SK-N-SH (cell line): ENCODE measurements at regions not wholly inside any gene's neighbourhood (a gene's known extent, or its start where the extent isn't known, plus 50 kb on each side); places are given as distances from the start of the nearest gene placed in this dataset.

ENCODE experiments used
- CTCF ChIA-PET: fragments of 300-600, 350-600 bp; formaldehyde crosslinking; extraction: SDS; loops from one replicate; lab custom pipeline; 2021; lab: Yijun Ruan, JAX
- POLR2A ChIA-PET: fragments of 350-600 bp; sonication (Branson Sonifier 250); formaldehyde crosslinking; extraction: SDS; loops from one replicate; lab custom pipeline; 2020; ENCODE audit warnings: antibody characterized with exemption, inconsistent platforms; lab: Yijun Ruan, JAX
- DNase-seq: peaks from one replicate; pipeline ENCODE4 v3.0.0; 2012
- H2AFZ ChIP-seq: fragments of 200-600 bp; sonication (generic); 2 replicates; pipeline ENCODE4 v1.8.1; 2016; ENCODE audit warnings: antibody characterized with exemption, mild to moderate bottlenecking, low read depth
- H3F3A ChIP-seq: fragments of 200-600 bp; sonication (generic); replicated peaks from 2 replicates; pipeline ENCODE3; 2016; ENCODE audit warnings: antibody characterized with exemption, mild to moderate bottlenecking; ENCODE audit not compliant: insufficient read depth
- H3K27ac ChIP-seq, 2 experiments: fragments of 200-500 bp in 1 of 2; fragments of 200-600 bp in 1 of 2; sonication (Bioruptor generic) in 1 of 2; sonication (generic), shearing (Covaris generic) in 1 of 2; 2 replicates each; pipeline versions ENCODE4 v1.5.1 to v1.6.1; 2014 to 2016; ENCODE audit warnings: low read depth in 2 of 2, inconsistent platforms in 1 of 2, low read length in 1 of 2, mild to moderate bottlenecking in 1 of 2, mixed read lengths in 1 of 2
- H3K27me3 ChIP-seq: fragments of 200-600 bp; sonication (generic), shearing (Covaris generic); 2 replicates; pipeline ENCODE4 v1.6.1; 2016; ENCODE audit warnings: mixed run types; ENCODE audit not compliant: insufficient read depth
- H3K36me3 ChIP-seq, 2 experiments: fragments of 200-500 bp in 1 of 2; fragments of 200-600 bp in 1 of 2; sonication (Bioruptor generic) in 1 of 2; sonication (generic) in 1 of 2; replicated peaks in 1 of 2; 2 replicates each; pipeline versions ENCODE3 to v1.5.1; 2014 to 2016; ENCODE audit warnings: low read length in 1 of 2, mild to moderate bottlenecking in 1 of 2; ENCODE audit not compliant: insufficient read depth in 2 of 2, control insufficient read depth in 1 of 2
- H3K4me1 ChIP-seq, 2 experiments: fragments of 200-500 bp in 1 of 2; fragments of 200-600 bp in 1 of 2; sonication (Bioruptor generic) in 1 of 2; sonication (generic), shearing (Covaris generic) in 1 of 2; 2 replicates each; pipeline versions ENCODE4 v1.5.1 to v1.6.1; 2014 to 2016; ENCODE audit warnings: low read depth in 1 of 2, low read length in 1 of 2, mixed run types in 1 of 2; ENCODE audit not compliant: insufficient read depth in 2 of 2, control insufficient read depth in 1 of 2
- H3K4me2 ChIP-seq: fragments of 200-600 bp; sonication (generic), shearing (Covaris generic); 2 replicates; pipeline ENCODE4 v1.6.1; 2017; ENCODE audit warnings: mixed run types
- H3K4me3 ChIP-seq, 2 experiments: fragments of 200-500 bp in 1 of 2; fragments of 200-600 bp in 1 of 2; sonication (Bioruptor generic) in 1 of 2; sonication (generic), shearing (Covaris generic) in 1 of 2; 2 replicates each; pipeline versions ENCODE4 v1.5.1 to v1.8.1; 2014 to 2016; ENCODE audit warnings: low read depth in 2 of 2, inconsistent platforms in 1 of 2, low read length in 1 of 2, mild to moderate bottlenecking in 1 of 2, mixed read lengths in 1 of 2, moderate library complexity in 1 of 2
- H3K79me2 ChIP-seq: fragments of 200-600 bp; sonication (generic); 2 replicates; pipeline ENCODE4 v1.8.1; 2017; ENCODE audit warnings: mild to moderate bottlenecking; ENCODE audit not compliant: insufficient read depth
- H3K9ac ChIP-seq: fragments of 200-600 bp; sonication (generic); 2 replicates; pipeline ENCODE4 v1.6.1; 2017; ENCODE audit warnings: mixed run types
- H3K9me2 ChIP-seq: fragments of 200-600 bp; sonication (generic); 2 replicates; pipeline ENCODE4 v1.6.1; 2017; ENCODE audit warnings: mixed run types
- H3K9me3 ChIP-seq: fragments of 200-600 bp; sonication (generic); 2 replicates; pipeline ENCODE4 v1.6.1; 2017; ENCODE audit warnings: mixed run types, mild to moderate bottlenecking, moderate library complexity
- H4K20me1 ChIP-seq: fragments of 200-600 bp; sonication (generic); 2 replicates; pipeline ENCODE4 v1.6.1; 2017; ENCODE audit warnings: mild to moderate bottlenecking, mixed run types; ENCODE audit not compliant: insufficient read depth
- CHD2 ChIP-seq: fragments of 150-350 bp; IDR thresholded peaks from 2 replicates; pipeline ENCODE4 v1.6.1; 2018; ENCODE audit warnings: low read length; ENCODE audit not compliant: partially characterized antibody
- ELF1 ChIP-seq: IDR thresholded peaks from 2 replicates; pipeline ENCODE4 v1.4.0; 2012
- EP300 ChIP-seq, 2 experiments: IDR thresholded peaks; 2 replicates each; pipeline versions ENCODE4 v1.4.0 to v1.6.1; 2012; ENCODE audit warnings: borderline replicate concordance in 1 of 2, low read depth in 1 of 2, low read length in 1 of 2
- FOSL2 ChIP-seq: IDR thresholded peaks from 2 replicates; pipeline ENCODE4 v1.4.0; 2012; ENCODE audit warnings: low read depth, mild to moderate bottlenecking, moderate library complexity, borderline replicate concordance
- FOXJ3 ChIP-seq: sonication (generic); formaldehyde crosslinking; IDR thresholded peaks from 2 replicates; pipeline ENCODE4 v1.5.1; 2020; ENCODE audit warnings: mild to moderate bottlenecking, missing genetic modification reagents
- FOXM1 ChIP-seq: IDR thresholded peaks from 2 replicates; pipeline ENCODE4 v1.4.0; 2012; ENCODE audit warnings: low read depth, mild to moderate bottlenecking
- GABPA ChIP-seq: IDR thresholded peaks from 2 replicates; pipeline ENCODE4 v1.4.0; 2012; ENCODE audit warnings: low read depth, mild to moderate bottlenecking
- GATA2 ChIP-seq: sonication (generic); formaldehyde crosslinking; IDR thresholded peaks from 2 replicates; pipeline ENCODE4 v1.5.0; 2020; ENCODE audit warnings: mild to moderate bottlenecking, missing genetic modification reagents
- JUND ChIP-seq: IDR thresholded peaks from 2 replicates; pipeline ENCODE4 v1.4.0; 2012
- MEF2A ChIP-seq: IDR thresholded peaks from 2 replicates; pipeline ENCODE4 v1.4.0; 2012; ENCODE audit warnings: low read depth, borderline replicate concordance
- NFIC ChIP-seq: IDR thresholded peaks from 2 replicates; pipeline ENCODE4 v1.4.0; 2012; ENCODE audit warnings: borderline replicate concordance
- POLR2AphosphoS5 ChIP-seq: IDR thresholded peaks from 2 replicates; pipeline ENCODE4 v1.6.1; 2012; ENCODE audit warnings: low read depth, low read length
- RAD21 ChIP-seq: IDR thresholded peaks from 2 replicates; pipeline ENCODE4 v1.6.1; 2012; ENCODE audit warnings: mild to moderate bottlenecking, low read length
- RCOR1 ChIP-seq: fragments of 150-350 bp; IDR thresholded peaks from 2 replicates; pipeline ENCODE4 v1.6.1; 2017; ENCODE audit warnings: antibody characterized with exemption, low read length
- SIN3A ChIP-seq: IDR thresholded peaks from 2 replicates; pipeline ENCODE4 v1.6.1; 2012; ENCODE audit warnings: low read depth, mild to moderate bottlenecking, low read length, moderate library complexity, borderline replicate concordance
- SMC3 ChIP-seq: IDR thresholded peaks from 2 replicates; pipeline ENCODE4 v1.6.1; 2012; ENCODE audit warnings: low read depth, low read length, improper control_type of control experiment
- TAF1 ChIP-seq: IDR thresholded peaks from 2 replicates; pipeline ENCODE4 v1.6.1; 2012; ENCODE audit warnings: low read depth, mild to moderate bottlenecking, low read length, moderate library complexity, borderline replicate concordance
- TCF12 ChIP-seq: IDR thresholded peaks from 2 replicates; pipeline ENCODE4 v1.4.0; 2012
- TEAD4 ChIP-seq: IDR thresholded peaks from 2 replicates; pipeline ENCODE4 v1.4.0; 2012; ENCODE audit warnings: mild to moderate bottlenecking, borderline replicate concordance; ENCODE audit not compliant: insufficient read depth
- YY1 ChIP-seq: IDR thresholded peaks from 2 replicates; pipeline ENCODE4 v1.4.0; 2012; ENCODE audit warnings: low read depth, mild to moderate bottlenecking
- TF ChIP-seq, protein P1 (sequence below): fragments of 150-350 bp; IDR thresholded peaks from 2 replicates; pipeline ENCODE4 v1.6.1; 2016; ENCODE audit warnings: mild to moderate bottlenecking, low read depth, low read length
- TF ChIP-seq, protein P2 (sequence below): IDR thresholded peaks from 2 replicates; pipeline ENCODE4 v1.6.1; 2012; ENCODE audit warnings: mild to moderate bottlenecking, low read depth, low read length, moderate library complexity
- TF ChIP-seq, protein P3 (sequence below): fragments of 150-350 bp; IDR thresholded peaks from 2 replicates; pipeline ENCODE4 v1.6.1; 2017; ENCODE audit warnings: antibody characterized with exemption, low read length, low read depth, borderline replicate concordance
- TF ChIP-seq, protein P4 (sequence below): IDR thresholded peaks from 2 replicates; pipeline ENCODE4 v1.4.0; 2012; ENCODE audit warnings: low read depth, borderline replicate concordance
- TF ChIP-seq, protein P5 (sequence below): IDR thresholded peaks from 2 replicates; pipeline ENCODE4; 2012
- TF ChIP-seq, protein P6 (sequence below): IDR thresholded peaks from 2 replicates; pipeline ENCODE4 v1.4.0; 2012; ENCODE audit warnings: low read depth

DNA sequence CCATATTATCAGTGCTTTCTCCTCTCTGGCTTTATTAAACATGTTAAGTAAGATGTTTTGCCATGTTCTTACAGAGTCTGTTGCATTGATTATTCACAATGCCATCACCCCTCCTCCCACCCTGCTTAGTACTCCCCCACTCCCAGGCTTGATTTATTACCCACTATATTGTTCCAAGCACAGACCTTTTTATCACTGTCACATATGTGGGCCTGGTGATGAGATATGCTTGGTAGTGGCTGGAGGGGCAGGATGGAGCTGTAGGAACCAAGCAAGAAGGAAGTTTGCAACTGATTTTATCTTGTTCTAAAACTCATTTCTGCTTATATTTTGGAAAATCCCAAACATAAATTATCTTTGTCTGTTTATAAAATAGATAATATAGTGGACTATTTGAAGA lies 748.2 kb upstream of the CELF4 start:
- Histone ChIP-seq H3K9me2 (no peaks in the 10 kb centered on the region), H3K4me1 (peaks cover 0 to 10% of the 10 kb centered on the region in 2 experiments; a peak in 2 of 4 replicates), H4K20me1 (no peaks in the 10 kb centered on the region), H3K27me3 (no peaks in the 10 kb centered on the region), H3F3A (no peaks in the 10 kb centered on the region), H2AFZ (no peak overlapping the region), H3K9ac (no peak overlapping the region), H3K79me2 (no peaks in the 10 kb centered on the region), H3K27ac (no peak overlapping the region; a peak in 1 of 4 replicates), H3K9me3 (peaks cover 9% of the 10 kb centered on the region; the same call in 1 of the 2 replicates), H3K4me3 (no peak overlapping the region), H3K4me2 (no peak overlapping the region), H3K36me3 (no peaks in the 10 kb centered on the region)
- CTCF ChIA-PET, result no interaction called here
- DNase-seq, result peak; percentile 57
- TF ChIP-seq CHD2 (peak; percentile 72), POLR2AphosphoS5 (0 out of 2 replicates have a peak, but pooled peaks have one; percentile 28), ELF1 (no peak), TCF12 (peak; percentile 37), SIN3A (no peak), TEAD4 (no peak), FOSL2 (no peak), RAD21 (no peak), YY1 (no peak), RCOR1 (peak; percentile 92), TAF1 (no peak), MEF2A (no peak), FOXM1 (no peak), JUND (no peak), GATA2 (peak; percentile 91), NFIC (no peak), SMC3 (no peak), EP300 (IDR thresholded peaks at IDR 0.05; ENCODE audit: borderline replicate concordance in 1 of 2, low read depth in 1 of 2, low read length in 1 of 2) (peak in 1 of 2 experiments; percentile 90; a peak in 2 of 4 replicates), GABPA (no peak), FOXJ3 (CRISPR knock-in tag) (peak; percentile 77)
- TF ChIP-seq, protein P1, sequence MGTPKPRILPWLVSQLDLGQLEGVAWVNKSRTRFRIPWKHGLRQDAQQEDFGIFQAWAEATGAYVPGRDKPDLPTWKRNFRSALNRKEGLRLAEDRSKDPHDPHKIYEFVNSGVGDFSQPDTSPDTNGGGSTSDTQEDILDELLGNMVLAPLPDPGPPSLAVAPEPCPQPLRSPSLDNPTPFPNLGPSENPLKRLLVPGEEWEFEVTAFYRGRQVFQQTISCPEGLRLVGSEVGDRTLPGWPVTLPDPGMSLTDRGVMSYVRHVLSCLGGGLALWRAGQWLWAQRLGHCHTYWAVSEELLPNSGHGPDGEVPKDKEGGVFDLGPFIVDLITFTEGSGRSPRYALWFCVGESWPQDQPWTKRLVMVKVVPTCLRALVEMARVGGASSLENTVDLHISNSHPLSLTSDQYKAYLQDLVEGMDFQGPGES, result no peak
- TF ChIP-seq, protein P2, sequence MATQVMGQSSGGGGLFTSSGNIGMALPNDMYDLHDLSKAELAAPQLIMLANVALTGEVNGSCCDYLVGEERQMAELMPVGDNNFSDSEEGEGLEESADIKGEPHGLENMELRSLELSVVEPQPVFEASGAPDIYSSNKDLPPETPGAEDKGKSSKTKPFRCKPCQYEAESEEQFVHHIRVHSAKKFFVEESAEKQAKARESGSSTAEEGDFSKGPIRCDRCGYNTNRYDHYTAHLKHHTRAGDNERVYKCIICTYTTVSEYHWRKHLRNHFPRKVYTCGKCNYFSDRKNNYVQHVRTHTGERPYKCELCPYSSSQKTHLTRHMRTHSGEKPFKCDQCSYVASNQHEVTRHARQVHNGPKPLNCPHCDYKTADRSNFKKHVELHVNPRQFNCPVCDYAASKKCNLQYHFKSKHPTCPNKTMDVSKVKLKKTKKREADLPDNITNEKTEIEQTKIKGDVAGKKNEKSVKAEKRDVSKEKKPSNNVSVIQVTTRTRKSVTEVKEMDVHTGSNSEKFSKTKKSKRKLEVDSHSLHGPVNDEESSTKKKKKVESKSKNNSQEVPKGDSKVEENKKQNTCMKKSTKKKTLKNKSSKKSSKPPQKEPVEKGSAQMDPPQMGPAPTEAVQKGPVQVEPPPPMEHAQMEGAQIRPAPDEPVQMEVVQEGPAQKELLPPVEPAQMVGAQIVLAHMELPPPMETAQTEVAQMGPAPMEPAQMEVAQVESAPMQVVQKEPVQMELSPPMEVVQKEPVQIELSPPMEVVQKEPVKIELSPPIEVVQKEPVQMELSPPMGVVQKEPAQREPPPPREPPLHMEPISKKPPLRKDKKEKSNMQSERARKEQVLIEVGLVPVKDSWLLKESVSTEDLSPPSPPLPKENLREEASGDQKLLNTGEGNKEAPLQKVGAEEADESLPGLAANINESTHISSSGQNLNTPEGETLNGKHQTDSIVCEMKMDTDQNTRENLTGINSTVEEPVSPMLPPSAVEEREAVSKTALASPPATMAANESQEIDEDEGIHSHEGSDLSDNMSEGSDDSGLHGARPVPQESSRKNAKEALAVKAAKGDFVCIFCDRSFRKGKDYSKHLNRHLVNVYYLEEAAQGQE, result no peak
- TF ChIP-seq, protein P3, sequence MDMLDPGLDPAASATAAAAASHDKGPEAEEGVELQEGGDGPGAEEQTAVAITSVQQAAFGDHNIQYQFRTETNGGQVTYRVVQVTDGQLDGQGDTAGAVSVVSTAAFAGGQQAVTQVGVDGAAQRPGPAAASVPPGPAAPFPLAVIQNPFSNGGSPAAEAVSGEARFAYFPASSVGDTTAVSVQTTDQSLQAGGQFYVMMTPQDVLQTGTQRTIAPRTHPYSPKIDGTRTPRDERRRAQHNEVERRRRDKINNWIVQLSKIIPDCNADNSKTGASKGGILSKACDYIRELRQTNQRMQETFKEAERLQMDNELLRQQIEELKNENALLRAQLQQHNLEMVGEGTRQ, result no peak
- TF ChIP-seq, protein P4, sequence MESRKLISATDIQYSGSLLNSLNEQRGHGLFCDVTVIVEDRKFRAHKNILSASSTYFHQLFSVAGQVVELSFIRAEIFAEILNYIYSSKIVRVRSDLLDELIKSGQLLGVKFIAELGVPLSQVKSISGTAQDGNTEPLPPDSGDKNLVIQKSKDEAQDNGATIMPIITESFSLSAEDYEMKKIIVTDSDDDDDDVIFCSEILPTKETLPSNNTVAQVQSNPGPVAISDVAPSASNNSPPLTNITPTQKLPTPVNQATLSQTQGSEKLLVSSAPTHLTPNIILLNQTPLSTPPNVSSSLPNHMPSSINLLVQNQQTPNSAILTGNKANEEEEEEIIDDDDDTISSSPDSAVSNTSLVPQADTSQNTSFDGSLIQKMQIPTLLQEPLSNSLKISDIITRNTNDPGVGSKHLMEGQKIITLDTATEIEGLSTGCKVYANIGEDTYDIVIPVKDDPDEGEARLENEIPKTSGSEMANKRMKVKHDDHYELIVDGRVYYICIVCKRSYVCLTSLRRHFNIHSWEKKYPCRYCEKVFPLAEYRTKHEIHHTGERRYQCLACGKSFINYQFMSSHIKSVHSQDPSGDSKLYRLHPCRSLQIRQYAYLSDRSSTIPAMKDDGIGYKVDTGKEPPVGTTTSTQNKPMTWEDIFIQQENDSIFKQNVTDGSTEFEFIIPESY, result no peak
- TF ChIP-seq, protein P5, sequence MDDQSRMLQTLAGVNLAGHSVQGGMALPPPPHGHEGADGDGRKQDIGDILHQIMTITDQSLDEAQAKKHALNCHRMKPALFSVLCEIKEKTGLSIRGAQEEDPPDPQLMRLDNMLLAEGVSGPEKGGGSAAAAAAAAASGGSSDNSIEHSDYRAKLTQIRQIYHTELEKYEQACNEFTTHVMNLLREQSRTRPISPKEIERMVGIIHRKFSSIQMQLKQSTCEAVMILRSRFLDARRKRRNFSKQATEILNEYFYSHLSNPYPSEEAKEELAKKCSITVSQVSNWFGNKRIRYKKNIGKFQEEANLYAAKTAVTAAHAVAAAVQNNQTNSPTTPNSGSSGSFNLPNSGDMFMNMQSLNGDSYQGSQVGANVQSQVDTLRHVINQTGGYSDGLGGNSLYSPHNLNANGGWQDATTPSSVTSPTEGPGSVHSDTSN, result no peak; the same call in 1 of the 2 replicates
- TF ChIP-seq, protein P6, sequence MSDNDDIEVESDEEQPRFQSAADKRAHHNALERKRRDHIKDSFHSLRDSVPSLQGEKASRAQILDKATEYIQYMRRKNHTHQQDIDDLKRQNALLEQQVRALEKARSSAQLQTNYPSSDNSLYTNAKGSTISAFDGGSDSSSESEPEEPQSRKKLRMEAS, result no peak
- POLR2A ChIA-PET, result no interaction called here
